ENCODE measurements at regions not wholly inside any gene's neighbourhood (a gene's known extent, or its start where the extent isn't known, plus 50 kb on each side); places are given as distances from the start of the nearest gene placed in this dataset.

- Histone ChIP-seq H2BK5ac (ENCODE audit: low read depth, low read length) (no peak overlapping the region), H3K79me1 (ENCODE audit: low read depth, low read length) (no peaks in the 10 kb centered on the region), H3K79me2 (ENCODE audit: control insufficient read depth in 1 of 2, insufficient read depth in 2 of 2, low read length in 2 of 2) (no peaks in the 10 kb centered on the region), H3K14ac (ENCODE audit: insufficient read length) (no peak overlapping the region), H3K18ac (ENCODE audit: extremely low read depth, low read length) (no peak overlapping the region), H3K4ac (replicated peaks; ENCODE audit: insufficient read length, low read depth, low read length) (peak overlapping the region; percentile 15), H3K4me1 (replicated peaks in 1 of 4; ENCODE audit: control insufficient read depth in 3 of 4, insufficient read depth in 4 of 4, low read length in 3 of 4) (peaks cover 0 to 2% (median 0%) of the 10 kb centered on the region in 4 experiments; a peak in 1 of 7 replicates), H2BK12ac (ENCODE audit: low read depth, low read length) (no peak overlapping the region), H4K5ac (ENCODE audit: insufficient read length, low read depth, low read length) (no peak overlapping the region), H2AK5ac (ENCODE audit: low read depth, low read length) (no peak overlapping the region), H3K23ac (ENCODE audit: insufficient read length) (no peak overlapping the region), H4K8ac (ENCODE audit: extremely low read depth, insufficient read depth, low read length) (no peak overlapping the region), H3K23me2 (ENCODE audit: low read depth, low read length) (peaks cover 12% of the 10 kb centered on the region), H2BK20ac (ENCODE audit: low read length) (no peak overlapping the region), H3K4me3 (ENCODE audit: extremely low read depth in 1 of 4, insufficient read depth in 2 of 4, low read depth in 3 of 4, low read length in 4 of 4) (no peak overlapping the region), H3K56ac (replicated peaks; ENCODE audit: insufficient read length, low read depth, low read length) (no peak overlapping the region), H4K20me1 (replicated peaks in 1 of 2; ENCODE audit: control insufficient read depth in 1 of 2, insufficient read depth in 2 of 2, low read length in 2 of 2) (no peaks in the 10 kb centered on the region), H2BK15ac (ENCODE audit: low read length) (no peak overlapping the region), H3K27me3 (replicated peaks in 1 of 4; ENCODE audit: control insufficient read depth in 3 of 4, extremely low read depth in 1 of 4, insufficient read depth in 3 of 4, low read length in 3 of 4) (peaks cover 0 to 3% (median 0%) of the 10 kb centered on the region in 4 experiments; a peak in 2 of 7 replicates), H4K91ac (replicated peaks; ENCODE audit: insufficient read length, low read length) (no peak overlapping the region), H3K9ac (replicated peaks in 1 of 4; ENCODE audit: extremely low read depth in 1 of 4, low read depth in 3 of 4, low read length in 3 of 4) (no peak overlapping the region), H3K27ac (ENCODE audit: low read depth, low read length) (no peak overlapping the region), H2BK120ac (replicated peaks; ENCODE audit: low read depth, low read length) (no peak overlapping the region), H2AFZ (ENCODE audit: low read length) (no peak overlapping the region), H3K9me3 (ENCODE audit: insufficient read depth in 2 of 2, low read depth in 1 of 2, low read length in 1 of 2) (no peaks in the 10 kb centered on the region; a peak in 1 of 4 replicates), H3K36me3 (ENCODE audit: control insufficient read depth in 2 of 4, insufficient read depth in 4 of 4, low read length in 3 of 4) (no peaks in the 10 kb centered on the region), H3K4me2 (ENCODE audit: insufficient read depth in 1 of 2, low read depth in 2 of 2, low read length in 2 of 2) (no peak overlapping the region)
- FAIRE-seq: no peak
- WGBS, 2 experiments (ENCODE audit: extremely low coverage in 1 of 2, insufficient coverage in 1 of 2, insufficient read length in 1 of 2, insufficient replicate concordance in 2 of 2, low coverage in 1 of 2, low lambda C conversion rate in 2 of 2, missing lambda C conversion rate in 1 of 2): 79% methylated on average over 4 of the region's 4 CpGs; no CpG with 5 or more reads in 1 of the 2 experiments
- CTCF ChIA-PET (ENCODE audit: partially characterized antibody): interaction anchor here (1.0 to 1.4 kb wide), 4 partner anchors 9 to 103 kb away, joined by 3 to 4 read pairs (median 4); partner anchors contain the start of gene ARRDC3
- no peak for DNase-seq (ENCODE audit: low read depth in 1 of 2, low spot score in 2 of 2)
- POLR2A ChIA-PET (ENCODE audit: partially characterized antibody): interaction anchor here (1.0 to 2.0 kb wide), 2 partner anchors 97 to 100 kb away, joined by 5 to 7 read pairs; partner anchors contain the start of gene ARRDC3
- TF ChIP-seq SRF (IDR thresholded peaks at IDR 0.05; ENCODE audit: low read depth, low read length) (no peak), CBX8 (IDR thresholded peaks at IDR 0.05; ENCODE audit: borderline replicate concordance, low read depth, low read length) (no peak), ATF3 (IDR thresholded peaks at IDR 0.05; ENCODE audit: insufficient read depth, low read depth, low read length) (no peak), GTF2F1 (IDR thresholded peaks at IDR 0.05; ENCODE audit: borderline replicate concordance, low read depth, low read length) (no peak), NRF1 (IDR thresholded peaks at IDR 0.05; ENCODE audit: low read depth, low read length) (no peak), SUZ12 (IDR thresholded peaks at IDR 0.05; ENCODE audit: low read length) (no peak), RNF2 (IDR thresholded peaks at IDR 0.05; ENCODE audit: borderline replicate concordance, low read depth, low read length, missing control alignments, poor library complexity, severe bottlenecking) (no peak), EGR1 (IDR thresholded peaks at IDR 0.05; ENCODE audit: borderline replicate concordance, low read depth, low read length) (no peak), RFX5 (IDR thresholded peaks at IDR 0.05; ENCODE audit: borderline replicate concordance, low read depth, low read length) (no peak), JUND (IDR thresholded peaks at IDR 0.05; ENCODE audit: low read length) (no peak), SAP30 (IDR thresholded peaks at IDR 0.05; ENCODE audit: insufficient read depth, insufficient replicate concordance, low read length) (no peak), EZH2 (IDR thresholded peaks at IDR 0.05; ENCODE audit: low read depth, low read length, severe bottlenecking) (no peak), POLR2AphosphoS5 (IDR thresholded peaks at IDR 0.05; ENCODE audit: low read depth, low read length) (no peak)
These were observed 99.8 kb downstream of the ARRDC3 start for GRCh38 chr5:91283326-91283725.

Data from H1 (cell line).